K562 (cell line): ENCODE measurements at regions not wholly inside any gene's neighbourhood (a gene's known extent, or its start where the extent isn't known, plus 50 kb on each side); places are given as distances from the start of the nearest gene placed in this dataset.

Source experiments
- ATAC-seq: fragments of 200-7000 bp; cut with Tn5 transposase; 3 replicates; pipeline ENCODE4 v1.9.1; 2020; ENCODE audit warnings: moderate library complexity
- BruUV-seq: library from RNA; stranded (reverse); fragments of 400-500 nt; replicated peaks from 2 replicates; lab custom pipeline; 2021; lab: Mats Ljungman, UMichigan
- CTCF ChIA-PET: fragments of 300-600 bp; formaldehyde crosslinking; extraction: SDS; loops from one replicate; lab custom pipeline; 2021; ENCODE audit warnings: low intra/inter-chr PET ratio; lab: Yijun Ruan, JAX
- POLR2A ChIA-PET: fragments of 300-600, 350-650 bp; sonication (Branson Sonifier 250); formaldehyde crosslinking; extraction: SDS; loops from one replicate; lab custom pipeline; 2021; ENCODE audit warnings: antibody characterized with exemption, inconsistent platforms; lab: Yijun Ruan, JAX
- DNase-seq, 4 experiments: peaks; one replicate each; pipeline versions ENCODE4 v3.0.0 to v3.0.0-alpha.2; 2011 to 2018; ENCODE audit warnings: low spot score in 3 of 4, mixed read lengths in 3 of 4; ENCODE audit errors: extremely low read depth in 1 of 4
- FAIRE-seq: peaks from 2 replicates; lab custom pipeline; 2011; peaks lifted over from hg19 to GRCh38; lab: Jason Lieb, UNC
- H2AFZ ChIP-seq: 2 replicates; pipeline ENCODE4 v1.6.0; 2011; ENCODE audit warnings: low read depth, low read length, control low read depth, inconsistent platforms
- H3K27ac ChIP-seq: fragments of 200-600 bp; 3 replicates; pipeline ENCODE4 v1.8.0; 2011; ENCODE audit warnings: low read depth, mild to moderate bottlenecking, control low read depth, inconsistent platforms, low read length, moderate library complexity, mixed read lengths; ENCODE audit errors: extremely low read depth
- H3K27me3 ChIP-seq, 2 experiments: fragments of 300-600 bp in 1 of 2; 2 replicates in 1 of 2; 3 replicates in 1 of 2; pipeline versions ENCODE4 v1.6.0 to v1.8.0; 2011; ENCODE audit warnings: inconsistent platforms in 2 of 2, low read length in 2 of 2, mild to moderate bottlenecking in 1 of 2, mixed read lengths in 1 of 2, moderate library complexity in 1 of 2; ENCODE audit not compliant: control insufficient read depth in 2 of 2, insufficient read depth in 2 of 2
- H3K36me3 ChIP-seq: fragments of 300-600 bp; 3 replicates; pipeline ENCODE4 v1.8.0; 2011; ENCODE audit warnings: mild to moderate bottlenecking, low read length, inconsistent platforms; ENCODE audit not compliant: control insufficient read depth, insufficient read depth
- H3K4me1 ChIP-seq, 2 experiments: fragments of 200-600 bp in 1 of 2; replicated peaks in 1 of 2; 2 replicates in 1 of 2; 3 replicates in 1 of 2; pipeline versions ENCODE4 v1.5.1 to v1.8.0; 2011; ENCODE audit warnings: inconsistent platforms in 2 of 2, low read length in 2 of 2, mild to moderate bottlenecking in 1 of 2, mixed read lengths in 1 of 2, moderate library complexity in 1 of 2; ENCODE audit not compliant: control insufficient read depth in 2 of 2, insufficient read depth in 2 of 2
- H3K4me2 ChIP-seq: 2 replicates; pipeline ENCODE4 v1.6.1; 2011; ENCODE audit warnings: low read length, control low read depth, inconsistent platforms, mixed read lengths; ENCODE audit not compliant: insufficient read depth
- H3K4me3 ChIP-seq: fragments of 200-600 bp; sonication (generic), shearing (Covaris generic); 2 replicates; pipeline ENCODE4 v1.5.1; 2016; ENCODE audit warnings: control low read depth, inconsistent platforms
- H3K79me2 ChIP-seq: fragments of 200-600 bp; 3 replicates; pipeline ENCODE4 v1.8.0; 2011; ENCODE audit warnings: low read length, inconsistent platforms; ENCODE audit not compliant: control insufficient read depth, insufficient read depth
- H3K9ac ChIP-seq, 2 experiments: 2 replicates each; pipeline versions ENCODE4 v1.6.0 to v1.6.1; 2011; ENCODE audit warnings: low read depth in 2 of 2, low read length in 2 of 2, control low read depth in 1 of 2, inconsistent platforms in 1 of 2, mild to moderate bottlenecking in 1 of 2, mixed read lengths in 1 of 2; ENCODE audit not compliant: insufficient read depth in 1 of 2
- H3K9me1 ChIP-seq: one replicate; pipeline ENCODE4 v1.6.0; 2011; ENCODE audit warnings: inconsistent platforms, mild to moderate bottlenecking, low read length, moderate library complexity; ENCODE audit not compliant: control insufficient read depth, insufficient read depth
- H3K9me3 ChIP-seq: replicated peaks from 2 replicates; pipeline ENCODE4 v1.5.1; 2011; ENCODE audit warnings: low read depth, low read length, inconsistent platforms; ENCODE audit not compliant: control insufficient read depth, insufficient read depth
- H4K20me1 ChIP-seq: replicated peaks from 2 replicates; pipeline ENCODE4 v1.6.1; 2011; ENCODE audit warnings: low read length, inconsistent platforms, mixed read lengths; ENCODE audit not compliant: control insufficient read depth, insufficient read depth
- BCLAF1 ChIP-seq, 2 experiments: fragments of 450-650 bp in 1 of 2; IDR thresholded peaks; 2 replicates each; pipeline ENCODE4 v1.6.1; 2011 to 2017; ENCODE audit warnings: low read depth in 2 of 2, antibody characterized with exemption in 1 of 2, borderline replicate concordance in 1 of 2, low read length in 1 of 2, mild to moderate bottlenecking in 1 of 2, mixed read lengths in 1 of 2; ENCODE audit not compliant: control insufficient read depth in 1 of 2
- ETS1 ChIP-seq: conservative IDR thresholded peaks from 2 replicates; pipeline ENCODE4 v1.6.1; 2011; ENCODE audit warnings: low read depth, mild to moderate bottlenecking, low read length; ENCODE audit not compliant: control insufficient read depth
- HSF4 ChIP-seq: fragments of 250-450 bp; sonication (Bioruptor Pico); IDR thresholded peaks from 2 replicates; pipeline ENCODE4 v2.1.2; 2022; ENCODE audit warnings: mild to moderate bottlenecking, moderate library complexity, borderline replicate concordance
- MCM5 ChIP-seq: fragments of 450-650 bp; IDR thresholded peaks from 2 replicates; pipeline ENCODE4 v1.6.1; 2016; ENCODE audit warnings: low read depth
- SMARCA4 ChIP-seq: fragments of 450-650 bp; IDR thresholded peaks from 2 replicates; pipeline ENCODE4 v1.6.1; 2016
- ZBTB1 ChIP-seq: sonication (generic); formaldehyde crosslinking; IDR thresholded peaks from 2 replicates; pipeline ENCODE4 v1.8.1; 2023; ENCODE audit warnings: missing genetic modification reagents, low read depth, mild to moderate bottlenecking, borderline replicate concordance
- ZBTB34 ChIP-seq: fragments of 250-450 bp; sonication (Bioruptor Pico); IDR thresholded peaks from 2 replicates; pipeline ENCODE4 v1.8.0; 2021; ENCODE audit warnings: mild to moderate bottlenecking, moderate library complexity
- WGBS: fragments of 100-300 bp; shearing (Covaris generic); methylation state at CpG from one replicate; pipeline ENCODE4 v1.1.6; 2016; ENCODE audit warnings: low coverage, mixed read lengths; ENCODE audit not compliant: insufficient coverage; ENCODE audit errors: missing lambda C conversion rate; 5-methylcytosine and 5-hydroxymethylcytosine counted together
- in situ Hi-C: fragments of 300-500 bp; cut with MboI; formaldehyde crosslinking; loops from 4 replicates; pipeline ENCODE4 v1.15.0; 2018; ENCODE audit warnings: inconsistent platforms, mixed read lengths
- intact Hi-C: fragments of 100-400 bp; cut with micrococcal nuclease; formaldehyde crosslinking; loops from 2 replicates; pipeline ENCODE4 v1.14.2; 2022
- TF ChIP-seq, protein P1 (sequence below): fragments of 450-650 bp; formaldehyde crosslinking; IDR thresholded peaks from 2 replicates; pipeline ENCODE4 v1.4.0; 2020; ENCODE audit warnings: mild to moderate bottlenecking, moderate library complexity
- TF ChIP-seq, protein P2 (sequence below), 3 experiments: IDR thresholded peaks in 2 of 3; conservative IDR thresholded peaks in 1 of 3; 2 replicates each; pipeline ENCODE4 v1.5.1; 2011 to 2012; ENCODE audit warnings: low read length in 3 of 3, mild to moderate bottlenecking in 3 of 3, control low read depth in 2 of 3, improper control_type of control experiment in 1 of 3, inconsistent platforms in 1 of 3, low read depth in 1 of 3, mixed read lengths in 1 of 3, moderate library complexity in 1 of 3; ENCODE audit not compliant: insufficient read depth in 2 of 3

DNA sequence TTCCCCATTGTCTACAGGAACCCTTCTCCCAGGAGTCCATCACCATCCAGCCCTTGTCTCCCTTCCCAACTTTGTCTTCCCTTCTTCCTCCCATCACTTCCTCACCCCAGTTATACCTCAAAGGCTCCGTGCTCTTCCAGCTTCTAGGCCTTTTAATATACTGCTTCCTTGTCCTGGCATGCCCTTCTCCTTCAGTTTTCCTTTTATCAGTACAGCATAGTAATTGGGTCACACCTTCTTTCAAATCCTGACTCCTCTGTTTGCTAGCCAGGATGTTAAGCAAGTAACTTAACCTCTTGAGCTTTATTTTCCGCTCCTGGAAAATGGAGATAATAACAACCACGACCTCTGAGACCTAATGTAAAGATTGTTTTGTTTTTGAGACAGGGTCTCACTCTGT lies 54.9 kb upstream of the PNRC1 start (continued):
- no peak for TF ChIP-seq ZBTB34
- TF ChIP-seq MCM5, result no peak
- TF ChIP-seq HSF4, result no peak
- no peak for TF ChIP-seq SMARCA4
- TF ChIP-seq, protein P1, sequence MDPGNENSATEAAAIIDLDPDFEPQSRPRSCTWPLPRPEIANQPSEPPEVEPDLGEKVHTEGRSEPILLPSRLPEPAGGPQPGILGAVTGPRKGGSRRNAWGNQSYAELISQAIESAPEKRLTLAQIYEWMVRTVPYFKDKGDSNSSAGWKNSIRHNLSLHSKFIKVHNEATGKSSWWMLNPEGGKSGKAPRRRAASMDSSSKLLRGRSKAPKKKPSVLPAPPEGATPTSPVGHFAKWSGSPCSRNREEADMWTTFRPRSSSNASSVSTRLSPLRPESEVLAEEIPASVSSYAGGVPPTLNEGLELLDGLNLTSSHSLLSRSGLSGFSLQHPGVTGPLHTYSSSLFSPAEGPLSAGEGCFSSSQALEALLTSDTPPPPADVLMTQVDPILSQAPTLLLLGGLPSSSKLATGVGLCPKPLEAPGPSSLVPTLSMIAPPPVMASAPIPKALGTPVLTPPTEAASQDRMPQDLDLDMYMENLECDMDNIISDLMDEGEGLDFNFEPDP (CRISPR knock-in tag), result no peak

DNA sequence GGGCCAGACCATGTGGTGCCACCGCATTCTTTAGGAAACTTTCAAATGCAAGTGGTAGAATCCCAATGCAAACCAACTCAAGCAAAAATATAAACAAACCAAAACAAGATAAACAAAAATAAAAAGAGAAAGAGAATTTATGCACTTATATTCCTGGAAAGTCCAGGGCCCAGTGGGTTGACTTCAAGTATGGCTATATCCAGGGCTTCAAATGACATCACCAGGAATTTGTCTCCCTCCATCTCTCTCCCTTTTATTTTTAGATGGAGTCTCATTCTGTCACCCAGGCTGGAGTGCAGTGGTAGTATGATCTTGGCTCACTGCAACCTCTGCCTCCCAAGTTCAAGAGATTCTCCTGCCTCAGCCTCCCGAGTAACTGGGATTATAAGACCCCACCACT lies 56.1 kb upstream of the PNRC1 start:
- in situ Hi-C loops, result no loop called here
- intact Hi-C loops, result no loop called here
- ChIA-PET CTCF (no interaction called here), POLR2A (no interaction called here)
- Histone ChIP-seq H4K20me1 (no peaks in the 10 kb centered on the region), H3K4me3 (no peak overlapping the region), H3K4me1 (no peaks in the 10 kb centered on the region), H3K27me3 (peaks cover 8 to 17% of the 10 kb centered on the region in 2 experiments; a peak in 4 of 5 replicates), H3K9me3 (no peaks in the 10 kb centered on the region), H3K4me2 (no peak overlapping the region), H3K36me3 (no peaks in the 10 kb centered on the region), H3K9me1 (no peaks in the 10 kb centered on the region), H3K27ac (no peak overlapping the region), H3K9ac (no peak overlapping the region), H3K79me2 (no peaks in the 10 kb centered on the region), H2AFZ (no peak overlapping the region)
- TF ChIP-seq BCLAF1 (IDR thresholded peaks at IDR 0.05; ENCODE audit: borderline replicate concordance in 1 of 2, control insufficient read depth in 1 of 2, low read depth in 2 of 2, low read length in 1 of 2) (no peak), ETS1 (no peak), ZBTB1 (CRISPR knock-in tag) (no peak)
- TF ChIP-seq, protein P2, sequence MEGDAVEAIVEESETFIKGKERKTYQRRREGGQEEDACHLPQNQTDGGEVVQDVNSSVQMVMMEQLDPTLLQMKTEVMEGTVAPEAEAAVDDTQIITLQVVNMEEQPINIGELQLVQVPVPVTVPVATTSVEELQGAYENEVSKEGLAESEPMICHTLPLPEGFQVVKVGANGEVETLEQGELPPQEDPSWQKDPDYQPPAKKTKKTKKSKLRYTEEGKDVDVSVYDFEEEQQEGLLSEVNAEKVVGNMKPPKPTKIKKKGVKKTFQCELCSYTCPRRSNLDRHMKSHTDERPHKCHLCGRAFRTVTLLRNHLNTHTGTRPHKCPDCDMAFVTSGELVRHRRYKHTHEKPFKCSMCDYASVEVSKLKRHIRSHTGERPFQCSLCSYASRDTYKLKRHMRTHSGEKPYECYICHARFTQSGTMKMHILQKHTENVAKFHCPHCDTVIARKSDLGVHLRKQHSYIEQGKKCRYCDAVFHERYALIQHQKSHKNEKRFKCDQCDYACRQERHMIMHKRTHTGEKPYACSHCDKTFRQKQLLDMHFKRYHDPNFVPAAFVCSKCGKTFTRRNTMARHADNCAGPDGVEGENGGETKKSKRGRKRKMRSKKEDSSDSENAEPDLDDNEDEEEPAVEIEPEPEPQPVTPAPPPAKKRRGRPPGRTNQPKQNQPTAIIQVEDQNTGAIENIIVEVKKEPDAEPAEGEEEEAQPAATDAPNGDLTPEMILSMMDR (IDR thresholded peaks at IDR 0.05 in 2 of 3, conservative IDR thresholded peaks at IDR 0.05 in 1 of 3; ENCODE audit: insufficient read depth in 2 of 3, low read depth in 1 of 3, low read length in 3 of 3), result no peak
- no peak for FAIRE-seq
- no peak for DNase-seq
- ATAC-seq, result no peak
- 8% methylated on average over 2 of the region's 2 CpGs for WGBS
- BruUV-seq, result no TSS peak
